B cell (primary cell): ENCODE measurements at regions not wholly inside any gene's neighbourhood (a gene's known extent, or its start where the extent isn't known, plus 50 kb on each side); places are given as distances from the start of the nearest gene placed in this dataset.

Source experiments
- ATAC-seq: fragments of 200-7000 bp; cut with Tn5 transposase; one replicate; pipeline ENCODE4 v1.10.0; 2021; ENCODE audit warnings: low read depth, mild to moderate bottlenecking, moderate number of reproducible peaks, moderate library complexity
- CTCF ChIA-PET: fragments of 350-600 bp; sonication (Branson Sonifier 250); formaldehyde crosslinking; loops from one replicate; lab custom pipeline; 2021; ENCODE audit warnings: antibody characterized with exemption, inconsistent platforms; lab: Charles Lee
- POLR2A ChIA-PET: fragments of 350-600 bp; sonication (Branson Sonifier 250); formaldehyde crosslinking; loops from one replicate; lab custom pipeline; 2021; ENCODE audit warnings: antibody characterized with exemption; lab: Charles Lee
- DNase-seq: peaks from one replicate; pipeline ENCODE4 v3.0.0; 2013
- H2AFZ ChIP-seq: 2 replicates; pipeline ENCODE4 v1.6.1; 2012; ENCODE audit warnings: mild to moderate bottlenecking, low read depth, low read length; ENCODE audit not compliant: insufficient read depth, poor library complexity, severe bottlenecking
- H3K27ac ChIP-seq, 2 donors: 1 replicate in 1 of 2; 2 replicates in 1 of 2; pipeline ENCODE4 v1.5.1; 2012 to 2013; ENCODE audit warnings: low read length in 2 of 2, mild to moderate bottlenecking in 2 of 2, moderate library complexity in 1 of 2
- H3K27me3 ChIP-seq, 4 experiments: fragments of 200-600 bp in 1 of 4; sonication (generic) in 1 of 4; replicated peaks in 1 of 4; 1 replicate in 2 of 4; 2 replicates in 2 of 4; pipeline versions ENCODE4 v1.6.1 to v1.7.0; 2013 to 2016; ENCODE audit warnings: low read length in 3 of 4, mild to moderate bottlenecking in 2 of 4, mixed read lengths in 1 of 4, moderate library complexity in 1 of 4; ENCODE audit not compliant: insufficient read depth in 4 of 4, control insufficient read depth in 3 of 4; ENCODE audit errors: control extremely low read depth in 1 of 4
- H3K36me3 ChIP-seq, 2 experiments: replicated peaks in 1 of 2; 1 replicate in 1 of 2; 2 replicates in 1 of 2; pipeline versions ENCODE4 v1.6.1 to v1.7.1; 2013; ENCODE audit warnings: low read length in 1 of 2; ENCODE audit not compliant: insufficient read depth in 2 of 2, control insufficient read depth in 1 of 2; ENCODE audit errors: control extremely low read depth in 1 of 2, extremely low read depth in 1 of 2
- H3K4me1 ChIP-seq, 2 donors: fragments of 200-600 bp in 1 of 2; sonication (generic) in 1 of 2; 1 replicate in 1 of 2; 2 replicates in 1 of 2; pipeline versions ENCODE4 v1.5.1 to v1.6.1; 2013 to 2017; ENCODE audit warnings: low read length in 2 of 2; ENCODE audit not compliant: control insufficient read depth in 2 of 2, insufficient read depth in 2 of 2
- H3K4me2 ChIP-seq: replicated peaks from 2 replicates; pipeline ENCODE3; 2012; ENCODE audit warnings: mild to moderate bottlenecking, low read depth, low read length; ENCODE audit not compliant: poor library complexity, severe bottlenecking
- H3K4me3 ChIP-seq, 5 experiments: fragments of 200-600 bp in 1 of 5; sonication (generic) in 1 of 5; 1 replicate in 3 of 5; 2 replicates in 2 of 5; pipeline versions ENCODE4 v1.5.1 to v1.7.0; 2011 to 2016; ENCODE audit warnings: low read length in 4 of 5, mild to moderate bottlenecking in 4 of 5, low read depth in 2 of 5, control low read depth in 1 of 5, moderate library complexity in 1 of 5; ENCODE audit not compliant: insufficient read depth in 1 of 5; ENCODE audit errors: control extremely low read depth in 1 of 5, extremely low read depth in 1 of 5
- H3K79me2 ChIP-seq: fragments of 200-600 bp; sonication (generic); one replicate; pipeline ENCODE4 v1.6.0; 2016; ENCODE audit warnings: low read length; ENCODE audit not compliant: control insufficient read depth, insufficient read depth
- H3K9ac ChIP-seq: fragments of 200-600 bp; sonication (generic); 2 replicates; pipeline ENCODE4 v1.6.1; 2017; ENCODE audit warnings: mild to moderate bottlenecking, low read length, moderate library complexity
- H3K9me3 ChIP-seq, 3 donors: one replicate each; pipeline versions ENCODE4 v1.6.1 to v1.7.1; 2013; ENCODE audit warnings: low read length in 2 of 3; ENCODE audit not compliant: control insufficient read depth in 2 of 3, insufficient read depth in 1 of 3; ENCODE audit errors: control extremely low read depth in 1 of 3
- H4K20me1 ChIP-seq: 2 replicates; pipeline ENCODE4 v1.6.0; 2012; ENCODE audit warnings: mild to moderate bottlenecking, low read length; ENCODE audit not compliant: insufficient read depth, control insufficient read depth, poor library complexity, severe bottlenecking
- H3K27ac Mint-ChIP-seq: one replicate; pipeline ENCODE4 v1.8.0; 2021; ENCODE audit warnings: mixed read lengths
- H3K27me3 Mint-ChIP-seq: one replicate; pipeline ENCODE4 v1.8.0; 2021; ENCODE audit warnings: mixed read lengths
- H3K4me1 Mint-ChIP-seq: one replicate; pipeline ENCODE4 v1.8.0; 2021; ENCODE audit warnings: mixed read lengths
- H3K4me3 Mint-ChIP-seq: one replicate; pipeline ENCODE4 v1.8.0; 2021; ENCODE audit warnings: mixed read lengths
- H3K9me3 Mint-ChIP-seq: one replicate; pipeline ENCODE4 v1.8.0; 2022; ENCODE audit warnings: mixed read lengths; ENCODE audit not compliant: insufficient read depth
- EZH2 ChIP-seq: IDR thresholded peaks from 2 replicates; pipeline ENCODE4 v1.6.1; 2012; ENCODE audit warnings: borderline replicate concordance, low read depth, mild to moderate bottlenecking, moderate library complexity, low read length; ENCODE audit not compliant: insufficient read depth, poor library complexity, severe bottlenecking
- WGBS: methylation state at CpG from one replicate; pipeline ENCODE4 v1.1.5; 2013; ENCODE audit warnings: missing lambda C conversion rate; ENCODE audit not compliant: insufficient coverage; 5-methylcytosine and 5-hydroxymethylcytosine counted together
- intact Hi-C: fragments of 100-400 bp; cut with micrococcal nuclease; formaldehyde crosslinking; loops from one replicate; pipeline ENCODE4 v1.10.0; 2022
- TF ChIP-seq, protein P1 (sequence below): fragments of 200-600 bp; IDR thresholded peaks from one replicate; pipeline ENCODE4 v1.8.0; 2022; ENCODE audit warnings: antibody characterized with exemption, mild to moderate bottlenecking

DNA sequence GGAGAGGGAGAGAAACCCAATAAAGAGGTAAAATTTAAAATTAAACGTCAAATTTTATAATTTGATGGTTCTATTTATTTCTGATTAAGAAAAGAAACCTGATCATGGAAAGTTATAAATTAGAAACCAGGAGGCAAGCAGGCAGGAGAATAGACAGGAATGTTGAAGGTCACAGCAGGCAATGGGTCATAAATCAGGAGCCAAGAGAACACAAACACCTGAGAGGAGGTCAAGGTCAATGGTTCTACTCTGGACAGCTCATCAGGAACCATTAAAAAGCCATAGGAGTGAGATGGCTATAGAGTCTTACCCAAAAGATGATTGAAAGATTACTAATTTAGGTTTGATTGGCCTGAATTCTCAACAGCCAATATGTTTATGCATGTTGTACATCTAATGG, 126.9 kb upstream of the HCCS start:
- WGBS: no CpG with 5 or more reads among the region's 1 CpG

DNA sequence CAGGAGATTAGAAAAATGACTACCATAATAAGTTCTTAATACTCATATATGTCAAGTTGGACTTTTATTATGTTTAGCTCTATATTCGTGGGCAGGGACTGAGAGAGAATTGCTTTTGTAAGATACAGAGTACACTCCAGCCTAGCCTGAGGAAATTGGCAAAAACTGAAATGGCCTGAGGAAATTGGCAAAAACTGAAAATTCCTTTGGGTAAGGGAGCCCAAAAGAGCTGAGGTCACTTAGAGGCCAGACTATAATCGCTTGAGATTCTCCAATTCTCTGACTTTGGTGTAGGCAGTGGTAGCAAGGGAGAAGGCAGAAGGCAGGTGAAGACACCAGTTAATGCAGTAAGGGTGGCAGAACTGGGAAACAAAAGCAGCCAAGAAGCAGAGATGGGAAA, 124.5 kb upstream of the HCCS start:
- ChIA-PET POLR2A (no interaction called here), CTCF (no interaction called here)
- no peak overlapping the region for H3K27ac Mint-ChIP-seq
- ATAC-seq (no peak), DNase-seq (no peak)
- H3K4me2 ChIP-seq: no peak overlapping the region
- no peaks in the 10 kb centered on the region for H3K27me3 ChIP-seq
- intact Hi-C loops: no loop called here
- no CpG with 5 or more reads among the region's 2 CpGs for WGBS
- no peaks in the 10 kb centered on the region for H3K4me1 ChIP-seq
- H3K27ac ChIP-seq: no peak overlapping the region
- TF ChIP-seq, protein P1, sequence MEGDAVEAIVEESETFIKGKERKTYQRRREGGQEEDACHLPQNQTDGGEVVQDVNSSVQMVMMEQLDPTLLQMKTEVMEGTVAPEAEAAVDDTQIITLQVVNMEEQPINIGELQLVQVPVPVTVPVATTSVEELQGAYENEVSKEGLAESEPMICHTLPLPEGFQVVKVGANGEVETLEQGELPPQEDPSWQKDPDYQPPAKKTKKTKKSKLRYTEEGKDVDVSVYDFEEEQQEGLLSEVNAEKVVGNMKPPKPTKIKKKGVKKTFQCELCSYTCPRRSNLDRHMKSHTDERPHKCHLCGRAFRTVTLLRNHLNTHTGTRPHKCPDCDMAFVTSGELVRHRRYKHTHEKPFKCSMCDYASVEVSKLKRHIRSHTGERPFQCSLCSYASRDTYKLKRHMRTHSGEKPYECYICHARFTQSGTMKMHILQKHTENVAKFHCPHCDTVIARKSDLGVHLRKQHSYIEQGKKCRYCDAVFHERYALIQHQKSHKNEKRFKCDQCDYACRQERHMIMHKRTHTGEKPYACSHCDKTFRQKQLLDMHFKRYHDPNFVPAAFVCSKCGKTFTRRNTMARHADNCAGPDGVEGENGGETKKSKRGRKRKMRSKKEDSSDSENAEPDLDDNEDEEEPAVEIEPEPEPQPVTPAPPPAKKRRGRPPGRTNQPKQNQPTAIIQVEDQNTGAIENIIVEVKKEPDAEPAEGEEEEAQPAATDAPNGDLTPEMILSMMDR: no peak
- TF ChIP-seq EZH2: no peak
- no peak overlapping the region for H2AFZ ChIP-seq
- H3K4me3 ChIP-seq: no peak overlapping the region
- H3K9me3 ChIP-seq: no peaks in the 10 kb centered on the region
- H3K36me3 ChIP-seq: no peaks in the 10 kb centered on the region
- H3K4me1 Mint-ChIP-seq: no peaks in the 10 kb centered on the region
- no peaks in the 10 kb centered on the region for H4K20me1 ChIP-seq
- no peaks in the 10 kb centered on the region for H3K79me2 ChIP-seq
- no peaks in the 10 kb centered on the region for H3K9me3 Mint-ChIP-seq
- no peak overlapping the region for H3K9ac ChIP-seq
- no peaks in the 10 kb centered on the region for H3K27me3 Mint-ChIP-seq
- H3K4me3 Mint-ChIP-seq: no peak overlapping the region

More for the DNA sequence above, 126.9 kb upstream of the HCCS start:
- Histone ChIP-seq H3K36me3 (no peaks in the 10 kb centered on the region), H3K4me3 (no peak overlapping the region), H3K9me3 (no peaks in the 10 kb centered on the region), H2AFZ (no peak overlapping the region), H3K27ac (no peak overlapping the region), H3K9ac (no peak overlapping the region), H3K79me2 (no peaks in the 10 kb centered on the region), H3K4me1 (no peaks in the 10 kb centered on the region), H3K27me3 (no peaks in the 10 kb centered on the region), H3K4me2 (no peak overlapping the region), H4K20me1 (no peaks in the 10 kb centered on the region)
- H3K27me3 Mint-ChIP-seq: no peaks in the 10 kb centered on the region
- ATAC-seq (no peak), DNase-seq (no peak)
- H3K9me3 Mint-ChIP-seq: no peaks in the 10 kb centered on the region
- H3K4me1 Mint-ChIP-seq: no peaks in the 10 kb centered on the region
- ChIA-PET POLR2A (no interaction called here), CTCF (no interaction called here)
- H3K27ac Mint-ChIP-seq: no peak overlapping the region
- no peak for TF ChIP-seq EZH2
- TF ChIP-seq, protein P1: no peak
- no peak overlapping the region for H3K4me3 Mint-ChIP-seq
- intact Hi-C loops: no loop called here
